Heart left ventricle (tissue), 13 donors: ENCODE measurements at regions not wholly inside any gene's neighbourhood (a gene's known extent, or its start where the extent isn't known, plus 50 kb on each side); places are given as distances from the start of the nearest gene placed in this dataset.

Experiments used
- POLR2A ChIP-seq, 2 donors: fragments of 450-650 bp; IDR thresholded peaks; one replicate each; pipeline ENCODE4 v1.6.1; 2017; ENCODE audit warnings: antibody characterized with exemption in 2 of 2, mild to moderate bottlenecking in 2 of 2, moderate library complexity in 2 of 2
- TF ChIP-seq, protein P1 (sequence below), 12 donors: fragments of 200-600 bp; sonication (generic) in 4 of 12; IDR thresholded peaks; one replicate each; pipeline versions ENCODE4 v1.5.0 to v1.8.0; 2018 to 2022; ENCODE audit warnings: antibody characterized with exemption in 12 of 12, mild to moderate bottlenecking in 5 of 12
- donor health status: ischemic (EF 13 %, LVEDD 7.1; RV severe dilation, severe dysfunction).
- donor health status: DM: no; HTN: yes; CAD: no.
- donor health status: DM: no; HTN: no; CAD: no.
- donor health status: ischemic (EF 25% LVEDD 6.9; RV normal size, moderate dysfunction).
- donor health status: ischemic (EF 25% LVEDD 5.7; RV mildly dilated, moderate dysfunction).
- donor health status: ischemic (EF 35%, LVEDD 5.7; RV mildly dilated, moderate dysfunction).
- donor health status: nonischemic (EF 11% LVEDD 7.7; RV severe dilation, severe dysfunction).
- donor health status: DM: yes; HTN: yes; CAD: no.
- donor health status: PGD.
- donor health status: ischemic (EF 29% LVEDD 5.4; RV normal size, mild dysfunction).
- donor health status: nonischemic (EF 23%, LVEDD 6.1; RV moderate dilation, normal function).

DNA sequence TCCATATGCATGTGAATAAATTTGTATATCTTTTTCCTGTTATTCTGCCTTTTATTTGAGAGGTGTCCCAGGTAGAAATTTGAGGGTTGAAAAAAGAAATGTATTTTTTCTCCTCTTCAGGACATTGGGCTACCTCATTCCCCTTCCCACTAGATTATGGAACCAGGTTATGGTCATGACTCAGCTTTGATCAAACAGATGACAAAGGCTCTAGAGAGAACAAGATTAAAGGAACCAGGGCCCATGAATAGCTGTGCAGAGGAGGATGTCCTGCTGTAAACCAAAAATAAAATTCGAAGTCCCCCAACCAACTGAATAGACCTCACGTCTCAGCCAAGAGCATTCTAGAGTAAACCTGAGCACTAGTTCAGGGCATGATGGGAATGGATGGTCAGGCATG lies 313.2 kb downstream of the RAPGEF2 start:
- TF ChIP-seq, protein P1, sequence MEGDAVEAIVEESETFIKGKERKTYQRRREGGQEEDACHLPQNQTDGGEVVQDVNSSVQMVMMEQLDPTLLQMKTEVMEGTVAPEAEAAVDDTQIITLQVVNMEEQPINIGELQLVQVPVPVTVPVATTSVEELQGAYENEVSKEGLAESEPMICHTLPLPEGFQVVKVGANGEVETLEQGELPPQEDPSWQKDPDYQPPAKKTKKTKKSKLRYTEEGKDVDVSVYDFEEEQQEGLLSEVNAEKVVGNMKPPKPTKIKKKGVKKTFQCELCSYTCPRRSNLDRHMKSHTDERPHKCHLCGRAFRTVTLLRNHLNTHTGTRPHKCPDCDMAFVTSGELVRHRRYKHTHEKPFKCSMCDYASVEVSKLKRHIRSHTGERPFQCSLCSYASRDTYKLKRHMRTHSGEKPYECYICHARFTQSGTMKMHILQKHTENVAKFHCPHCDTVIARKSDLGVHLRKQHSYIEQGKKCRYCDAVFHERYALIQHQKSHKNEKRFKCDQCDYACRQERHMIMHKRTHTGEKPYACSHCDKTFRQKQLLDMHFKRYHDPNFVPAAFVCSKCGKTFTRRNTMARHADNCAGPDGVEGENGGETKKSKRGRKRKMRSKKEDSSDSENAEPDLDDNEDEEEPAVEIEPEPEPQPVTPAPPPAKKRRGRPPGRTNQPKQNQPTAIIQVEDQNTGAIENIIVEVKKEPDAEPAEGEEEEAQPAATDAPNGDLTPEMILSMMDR (IDR thresholded peaks at IDR 0.05) = no peak
- TF ChIP-seq POLR2A (IDR thresholded peaks at IDR 0.05) = no peak
